ENCODE measurements at regions not wholly inside any gene's neighbourhood (a gene's known extent, or its start where the extent isn't known, plus 50 kb on each side); places are given as distances from the start of the nearest gene placed in this dataset.

DNA sequence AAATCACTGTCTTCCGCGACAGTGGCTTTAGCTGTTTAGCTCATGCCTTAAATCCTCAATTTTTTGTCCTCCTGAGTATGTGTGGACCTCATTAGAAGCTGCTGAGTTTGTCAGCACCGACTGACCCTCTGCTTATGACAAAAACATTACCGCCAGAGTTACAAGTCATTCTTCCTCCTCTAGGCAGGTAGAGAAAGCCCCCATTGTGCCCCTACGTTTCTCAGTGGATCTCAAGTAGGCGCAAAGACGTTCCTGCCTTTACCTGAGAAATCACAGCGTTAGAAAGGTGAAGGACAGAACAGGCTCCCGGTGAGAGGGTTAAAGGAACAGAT lies 227.3 kb upstream of the PDE10A start:
- no peak for DNase-seq (ENCODE audit: low read depth in 1 of 2, low spot score in 1 of 2)
- H3K4me3 ChIP-seq (replicated peaks; ENCODE audit: insufficient read depth, low read length): no peak overlapping the region
- no peaks in the 10 kb centered on the region for H3K27me3 ChIP-seq (ENCODE audit: insufficient read depth, poor library complexity, severe bottlenecking)
- no peak overlapping the region for H3K27ac ChIP-seq (replicated peaks)
- TF ChIP-seq, protein P1, sequence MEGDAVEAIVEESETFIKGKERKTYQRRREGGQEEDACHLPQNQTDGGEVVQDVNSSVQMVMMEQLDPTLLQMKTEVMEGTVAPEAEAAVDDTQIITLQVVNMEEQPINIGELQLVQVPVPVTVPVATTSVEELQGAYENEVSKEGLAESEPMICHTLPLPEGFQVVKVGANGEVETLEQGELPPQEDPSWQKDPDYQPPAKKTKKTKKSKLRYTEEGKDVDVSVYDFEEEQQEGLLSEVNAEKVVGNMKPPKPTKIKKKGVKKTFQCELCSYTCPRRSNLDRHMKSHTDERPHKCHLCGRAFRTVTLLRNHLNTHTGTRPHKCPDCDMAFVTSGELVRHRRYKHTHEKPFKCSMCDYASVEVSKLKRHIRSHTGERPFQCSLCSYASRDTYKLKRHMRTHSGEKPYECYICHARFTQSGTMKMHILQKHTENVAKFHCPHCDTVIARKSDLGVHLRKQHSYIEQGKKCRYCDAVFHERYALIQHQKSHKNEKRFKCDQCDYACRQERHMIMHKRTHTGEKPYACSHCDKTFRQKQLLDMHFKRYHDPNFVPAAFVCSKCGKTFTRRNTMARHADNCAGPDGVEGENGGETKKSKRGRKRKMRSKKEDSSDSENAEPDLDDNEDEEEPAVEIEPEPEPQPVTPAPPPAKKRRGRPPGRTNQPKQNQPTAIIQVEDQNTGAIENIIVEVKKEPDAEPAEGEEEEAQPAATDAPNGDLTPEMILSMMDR (IDR thresholded peaks at IDR 0.05; ENCODE audit: insufficient read depth, low read length): no peak
- TF ChIP-seq SPI1 (IDR thresholded peaks at IDR 0.05; ENCODE audit: borderline replicate concordance, low read depth) (no peak), POLR2AphosphoS5 (IDR thresholded peaks at IDR 0.05; ENCODE audit: low read depth) (no peak), GABPA (IDR thresholded peaks at IDR 0.05; ENCODE audit: low read depth) (no peak)
- TF ChIP-seq, protein P2, sequence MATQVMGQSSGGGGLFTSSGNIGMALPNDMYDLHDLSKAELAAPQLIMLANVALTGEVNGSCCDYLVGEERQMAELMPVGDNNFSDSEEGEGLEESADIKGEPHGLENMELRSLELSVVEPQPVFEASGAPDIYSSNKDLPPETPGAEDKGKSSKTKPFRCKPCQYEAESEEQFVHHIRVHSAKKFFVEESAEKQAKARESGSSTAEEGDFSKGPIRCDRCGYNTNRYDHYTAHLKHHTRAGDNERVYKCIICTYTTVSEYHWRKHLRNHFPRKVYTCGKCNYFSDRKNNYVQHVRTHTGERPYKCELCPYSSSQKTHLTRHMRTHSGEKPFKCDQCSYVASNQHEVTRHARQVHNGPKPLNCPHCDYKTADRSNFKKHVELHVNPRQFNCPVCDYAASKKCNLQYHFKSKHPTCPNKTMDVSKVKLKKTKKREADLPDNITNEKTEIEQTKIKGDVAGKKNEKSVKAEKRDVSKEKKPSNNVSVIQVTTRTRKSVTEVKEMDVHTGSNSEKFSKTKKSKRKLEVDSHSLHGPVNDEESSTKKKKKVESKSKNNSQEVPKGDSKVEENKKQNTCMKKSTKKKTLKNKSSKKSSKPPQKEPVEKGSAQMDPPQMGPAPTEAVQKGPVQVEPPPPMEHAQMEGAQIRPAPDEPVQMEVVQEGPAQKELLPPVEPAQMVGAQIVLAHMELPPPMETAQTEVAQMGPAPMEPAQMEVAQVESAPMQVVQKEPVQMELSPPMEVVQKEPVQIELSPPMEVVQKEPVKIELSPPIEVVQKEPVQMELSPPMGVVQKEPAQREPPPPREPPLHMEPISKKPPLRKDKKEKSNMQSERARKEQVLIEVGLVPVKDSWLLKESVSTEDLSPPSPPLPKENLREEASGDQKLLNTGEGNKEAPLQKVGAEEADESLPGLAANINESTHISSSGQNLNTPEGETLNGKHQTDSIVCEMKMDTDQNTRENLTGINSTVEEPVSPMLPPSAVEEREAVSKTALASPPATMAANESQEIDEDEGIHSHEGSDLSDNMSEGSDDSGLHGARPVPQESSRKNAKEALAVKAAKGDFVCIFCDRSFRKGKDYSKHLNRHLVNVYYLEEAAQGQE (IDR thresholded peaks at IDR 0.05; ENCODE audit: insufficient replicate concordance, low read depth): no peak

DNA sequence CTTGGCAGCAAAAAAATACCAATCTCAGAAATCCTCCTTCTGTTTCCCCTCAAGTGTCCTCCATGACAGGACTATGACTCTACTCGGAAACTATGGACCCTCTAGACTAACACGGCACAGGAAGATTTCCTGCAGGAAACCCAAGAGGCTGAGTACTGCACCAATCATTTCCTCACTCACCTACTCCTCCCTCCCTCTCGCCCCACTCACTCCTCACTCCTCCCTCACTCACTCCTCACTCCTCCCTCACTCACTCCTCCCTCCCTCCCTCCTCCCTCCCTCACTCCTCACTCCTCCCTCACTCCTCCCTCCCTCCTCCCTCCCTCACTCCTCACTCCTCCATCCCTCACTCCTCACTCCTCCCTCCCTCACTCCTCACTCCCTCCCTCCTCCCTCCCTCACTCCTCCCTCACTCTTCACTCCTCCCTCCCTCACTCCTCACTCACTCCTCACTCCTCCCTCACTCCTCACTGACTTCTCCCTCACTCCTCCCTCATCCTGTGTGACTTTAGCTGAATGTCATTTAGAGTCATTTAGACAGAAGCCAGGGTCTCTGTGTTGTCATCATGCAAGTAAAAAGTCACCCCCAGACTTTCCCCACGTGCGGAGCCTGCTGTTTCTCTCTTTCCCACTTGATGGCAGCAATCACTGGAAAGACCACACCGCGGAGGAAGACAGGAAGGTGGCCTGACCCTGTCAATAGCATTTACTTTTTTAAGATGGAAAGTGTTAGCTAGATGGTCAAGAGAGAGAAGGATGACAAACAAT lies 226.8 kb upstream of the PDE10A start:
- TF ChIP-seq, protein P1 (IDR thresholded peaks at IDR 0.05; ENCODE audit: insufficient read depth, low read length): no peak
- TF ChIP-seq, protein P2 (IDR thresholded peaks at IDR 0.05; ENCODE audit: insufficient replicate concordance, low read depth): no peak
- H3K27me3 ChIP-seq (ENCODE audit: insufficient read depth, poor library complexity, severe bottlenecking): no peaks in the 10 kb centered on the region
- no peak for DNase-seq (ENCODE audit: low read depth in 1 of 2, low spot score in 1 of 2)
- H3K27ac ChIP-seq (replicated peaks): no peak overlapping the region
- no peak overlapping the region for H3K4me3 ChIP-seq (replicated peaks; ENCODE audit: insufficient read depth, low read length)

DNA sequence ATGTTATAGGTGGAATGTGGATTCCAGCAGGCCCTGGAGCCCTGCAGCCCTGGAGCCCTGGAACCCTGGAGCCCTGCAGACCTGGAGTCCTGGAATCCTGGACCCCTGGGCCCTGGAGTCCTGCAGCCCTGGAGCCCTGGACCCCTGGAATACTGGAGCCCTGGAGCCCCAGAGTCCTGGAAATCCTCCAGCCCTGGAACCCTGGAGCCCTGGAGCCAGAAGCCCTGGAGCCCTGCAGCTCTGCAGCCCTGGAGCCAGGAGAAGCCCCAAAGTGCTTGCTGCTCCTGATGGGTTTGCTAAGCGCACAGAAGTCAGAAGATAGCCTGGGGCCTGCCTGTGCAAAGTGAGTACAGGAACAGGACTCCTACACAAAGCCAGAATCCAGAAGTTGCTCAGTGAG lies 223.1 kb upstream of the PDE10A start:
- no peak for TF ChIP-seq POLR2AphosphoS5 (IDR thresholded peaks at IDR 0.05; ENCODE audit: low read depth)
- H3K27ac ChIP-seq (replicated peaks): no peak overlapping the region
- H3K4me3 ChIP-seq (replicated peaks; ENCODE audit: insufficient read depth, low read length): no peak overlapping the region
- H3K27me3 ChIP-seq (ENCODE audit: insufficient read depth, poor library complexity, severe bottlenecking): no peaks in the 10 kb centered on the region
- DNase-seq (ENCODE audit: low read depth in 1 of 2, low spot score in 1 of 2): no peak

DNA sequence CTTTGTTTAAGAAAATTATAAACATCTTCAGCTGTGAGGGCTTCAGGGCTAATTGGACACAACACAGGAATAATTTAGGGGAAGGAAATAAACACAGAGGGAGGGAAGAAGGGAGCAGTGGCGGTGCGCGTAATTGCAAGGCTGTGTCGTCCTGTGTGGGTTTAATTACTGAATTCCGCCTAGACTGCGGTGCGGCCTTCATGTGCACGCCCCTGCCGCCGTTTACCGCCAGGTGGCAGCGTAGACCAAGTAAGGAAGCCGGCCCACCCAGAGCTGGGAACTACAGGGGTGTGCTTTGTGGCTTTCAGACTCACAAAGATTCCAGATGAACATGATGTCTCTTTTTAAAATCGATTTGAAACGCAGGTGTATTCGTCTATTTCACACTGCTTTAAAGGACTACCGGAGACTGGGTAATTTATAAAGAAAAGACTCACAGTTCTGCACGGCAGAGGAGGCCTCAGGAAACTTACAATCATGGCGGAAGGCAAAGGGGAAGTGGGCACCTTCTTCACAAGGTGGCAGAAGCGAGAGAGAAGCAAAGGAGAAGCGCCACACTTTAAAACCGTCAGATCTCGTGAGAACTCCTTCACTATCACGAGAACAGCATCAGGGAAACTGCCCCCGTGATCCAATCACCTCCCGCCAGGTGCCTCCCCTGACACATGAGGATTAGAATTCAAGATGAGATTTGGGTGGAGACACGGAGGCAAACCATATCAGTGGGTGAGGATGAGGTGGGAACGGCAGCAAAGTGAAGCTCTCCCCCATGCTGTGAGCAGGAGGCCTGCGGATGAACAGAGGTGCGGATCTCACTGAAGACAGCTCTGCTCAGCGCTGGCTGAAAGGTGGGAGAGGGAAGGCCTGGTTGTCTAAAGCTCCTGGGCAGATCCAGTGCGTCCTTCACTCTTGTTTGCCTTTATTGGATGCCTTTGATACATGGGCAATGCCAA lies 222.0 kb upstream of the PDE10A start:
- H3K4me3 ChIP-seq (replicated peaks; ENCODE audit: insufficient read depth, low read length): no peak overlapping the region
- no peaks in the 10 kb centered on the region for H3K27me3 ChIP-seq (ENCODE audit: insufficient read depth, poor library complexity, severe bottlenecking)
- TF ChIP-seq POLR2AphosphoS5 (IDR thresholded peaks at IDR 0.05; ENCODE audit: low read depth) (no peak), SPI1 (IDR thresholded peaks at IDR 0.05; ENCODE audit: borderline replicate concordance, low read depth) (peak; percentile 66)
- TF ChIP-seq, protein P1 (IDR thresholded peaks at IDR 0.05; ENCODE audit: insufficient read depth, low read length): peak; percentile 50
- no peak overlapping the region for H3K27ac ChIP-seq (replicated peaks)
- peak; percentile 32 to 65 for DNase-seq (ENCODE audit: low read depth in 1 of 2, low spot score in 1 of 2)

Data from HL-60 (cell line).